ENCODE measurements at regions not wholly inside any gene's neighbourhood (a gene's known extent, or its start where the extent isn't known, plus 50 kb on each side); places are given as distances from the start of the nearest gene placed in this dataset.

DNA sequence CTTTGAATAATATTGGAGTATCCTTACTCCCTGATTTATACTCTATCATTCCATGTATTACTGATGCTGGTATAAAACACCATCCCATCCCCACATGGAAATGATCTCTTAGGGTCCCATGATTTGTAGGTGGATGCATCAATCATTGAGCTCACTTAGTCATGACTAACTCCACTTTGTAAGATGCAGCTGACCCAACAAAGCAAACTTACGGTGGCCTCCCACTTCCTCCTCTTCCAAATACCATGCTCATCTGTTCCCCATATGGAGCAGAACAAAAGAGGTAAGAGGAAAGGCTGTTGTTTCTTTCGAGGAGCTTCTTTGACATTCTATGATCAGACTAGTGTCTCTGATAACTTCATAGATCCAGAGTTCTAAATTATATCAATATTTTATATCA, 640.2 kb upstream of the SLC39A10 start:
- no peak for TF ChIP-seq POLR2A (IDR thresholded peaks at IDR 0.05; ENCODE audit: low read depth, low read length)
- TF ChIP-seq POLR2AphosphoS5 (IDR thresholded peaks at IDR 0.05; ENCODE audit: low read depth, low read length), result no peak
- TF ChIP-seq TAF1 (IDR thresholded peaks at IDR 0.05; ENCODE audit: borderline replicate concordance, low read depth, low read length), result no peak

Measured in GM12892 (cell line).